Gastroesophageal sphincter (tissue), 4 donors: ENCODE measurements at regions not wholly inside any gene's neighbourhood (a gene's known extent, or its start where the extent isn't known, plus 50 kb on each side); places are given as distances from the start of the nearest gene placed in this dataset.
"Not testable (repeated sequence)": the region's sequence is repeated elsewhere in the genome, so short reads cannot be mapped to it uniquely, and the experiment has no call there.

Source experiments
- ATAC-seq: fragments of 150-250 bp; one replicate; pipeline ENCODE4 v1.9.1; 2016; ENCODE audit warnings: mild to moderate bottlenecking, moderate library complexity
- H3K27ac ChIP-seq, 4 donors: fragments of 200-600 bp; sonication (generic) in 3 of 4; 1 replicate in 3 of 4; 2 replicates in 1 of 4; pipeline ENCODE4 v1.5.1; 2016 to 2019
- H3K27me3 ChIP-seq: fragments of 200-600 bp; sonication (generic); one replicate; pipeline ENCODE4 v1.5.1; 2019
- H3K36me3 ChIP-seq, 2 donors: fragments of 200-600 bp; sonication (generic); one replicate each; pipeline ENCODE4 v1.5.1; 2019; ENCODE audit warnings: control low read depth in 1 of 2
- H3K4me1 ChIP-seq, 3 donors: fragments of 200-600 bp; sonication (generic); 1 replicate in 2 of 3; 2 replicates in 1 of 3; pipeline ENCODE4 v1.5.1; 2016 to 2019; ENCODE audit warnings: control low read depth in 2 of 3
- H3K4me3 ChIP-seq, 2 donors: fragments of 200-600 bp; sonication (generic); one replicate each; pipeline ENCODE4 v1.5.1; 2019; ENCODE audit warnings: mild to moderate bottlenecking in 1 of 2, moderate library complexity in 1 of 2
- H3K9me3 ChIP-seq, 3 donors: fragments of 200-600 bp; sonication (generic); one replicate each; pipeline ENCODE4 v1.5.1; 2017 to 2019; ENCODE audit warnings: control low read depth in 2 of 3
- CTCF ChIP-seq, 4 experiments: fragments of 200-600 bp in 2 of 4; fragments of 450-650 bp in 2 of 4; sonication (generic) in 1 of 4; IDR thresholded peaks; one replicate each; pipeline ENCODE4 v1.5.1; 2017 to 2019; ENCODE audit warnings: antibody characterized with exemption in 4 of 4, mild to moderate bottlenecking in 2 of 4, moderate library complexity in 2 of 4
- EP300 ChIP-seq: sonication (generic); formaldehyde crosslinking; IDR thresholded peaks from one replicate; pipeline ENCODE4 v1.6.1; 2017; ENCODE audit warnings: antibody characterized with exemption, mild to moderate bottlenecking
- POLR2A ChIP-seq, 2 donors: fragments of 450-650 bp; IDR thresholded peaks; one replicate each; pipeline ENCODE4 v1.6.1; 2017; ENCODE audit warnings: antibody characterized with exemption in 2 of 2, mild to moderate bottlenecking in 2 of 2, moderate library complexity in 1 of 2
- POLR2AphosphoS5 ChIP-seq: sonication (generic); formaldehyde crosslinking; IDR thresholded peaks from one replicate; pipeline ENCODE4 v1.6.1; 2017; ENCODE audit warnings: antibody characterized with exemption
- WGBS, 2 donors: methylation state at CpG; one replicate each; pipeline ENCODE4 v1.1.5; 2018; ENCODE audit warnings: low coverage in 1 of 2; 5-methylcytosine and 5-hydroxymethylcytosine counted together

GRCh38 chr4:42237010-42237409, 84.6 kb upstream of the BEND4 start:
- no peak for ATAC-seq
- TF ChIP-seq CTCF (IDR thresholded peaks at IDR 0.05) (no peak), POLR2AphosphoS5 (no peak), POLR2A (IDR thresholded peaks at IDR 0.05) (no peak), EP300 (no peak)
- 84 to 89% methylated on average over 2 to 3 of the region's 5 CpGs for WGBS, 2 donors

GRCh38 chr4:42237451-42237850, 85.0 kb upstream of the BEND4 start:
- Histone ChIP-seq H3K27ac (no peak overlapping the region), H3K27me3 (no peaks in the 10 kb centered on the region), H3K9me3 (no peaks in the 10 kb centered on the region), H3K4me3 (no peak overlapping the region), H3K4me1 (no peaks in the 10 kb centered on the region), H3K36me3 (no peaks in the 10 kb centered on the region)
- ATAC-seq = no peak
- 55 to 60% methylated on average over 6 of the region's 6 CpGs for WGBS, 2 donors
- TF ChIP-seq POLR2A (IDR thresholded peaks at IDR 0.05) (no peak), CTCF (IDR thresholded peaks at IDR 0.05) (no peak)

More at GRCh38 chr4:42237010-42237409, 84.6 kb upstream of the BEND4 start:
- Histone ChIP-seq H3K4me1 (no peaks in the 10 kb centered on the region), H3K4me3 (no peak overlapping the region), H3K27me3 (no peaks in the 10 kb centered on the region), H3K36me3 (no peaks in the 10 kb centered on the region), H3K9me3 (no peaks in the 10 kb centered on the region), H3K27ac (no peak overlapping the region)

- WGBS, 2 donors = 40 to 42% methylated on average over 1 to 4 of the region's 4 CpGs
- TF ChIP-seq CTCF (IDR thresholded peaks at IDR 0.05) (no peak), POLR2A (IDR thresholded peaks at IDR 0.05) (no peak), POLR2AphosphoS5 (no peak), EP300 (no peak)
These were observed 96.5 kb upstream of the BEND4 start for GRCh38 chr4:42248972-42249371.

GRCh38 chr4:42252315-42252714, 99.9 kb upstream of the BEND4 start:
- no peak for ATAC-seq
- TF ChIP-seq POLR2A (IDR thresholded peaks at IDR 0.05) (no peak), POLR2AphosphoS5 (no peak), CTCF (IDR thresholded peaks at IDR 0.05) (no peak), EP300 (no peak)
- H3K36me3 ChIP-seq = no peaks in the 10 kb centered on the region
- peaks cover under 1% of the 10 kb centered on the region for H3K27me3 ChIP-seq
- no peak overlapping the region for H3K27ac ChIP-seq
- no peaks in the 10 kb centered on the region for H3K4me1 ChIP-seq
- WGBS, 2 donors = 76 to 100% methylated on average over 2 to 3 of the region's 3 CpGs
- no peak overlapping the region for H3K4me3 ChIP-seq
- no peaks in the 10 kb centered on the region for H3K9me3 ChIP-seq

More at GRCh38 chr4:42248972-42249371, 96.5 kb upstream of the BEND4 start:
- Histone ChIP-seq H3K27ac (no peak overlapping the region), H3K27me3 (peaks cover 5% of the 10 kb centered on the region), H3K4me3 (no peak overlapping the region), H3K9me3 (no peaks in the 10 kb centered on the region), H3K4me1 (no peaks in the 10 kb centered on the region), H3K36me3 (no peaks in the 10 kb centered on the region)
- ATAC-seq = no peak

GRCh38 chr4:42257645-42258044, 105.2 kb upstream of the BEND4 start:
- not testable (repeated sequence) for H3K4me3 ChIP-seq, H3K4me1 ChIP-seq, ATAC-seq, H3K36me3 ChIP-seq, H3K9me3 ChIP-seq, H3K27me3 ChIP-seq, H3K27ac ChIP-seq
- 97 to 100% methylated on average over 6 of the region's 6 CpGs for WGBS, 2 donors
